Esophagus squamous epithelium (tissue), 4 donors: ENCODE measurements at regions not wholly inside any gene's neighbourhood (a gene's known extent, or its start where the extent isn't known, plus 50 kb on each side); places are given as distances from the start of the nearest gene placed in this dataset.

Experiments
- POLR2A ChIP-seq, 4 donors: fragments of 450-650 bp; IDR thresholded peaks; one replicate each; pipeline ENCODE4 v1.6.1; 2017; ENCODE audit warnings: antibody characterized with exemption in 4 of 4, mild to moderate bottlenecking in 4 of 4, moderate library complexity in 3 of 4
- TF ChIP-seq, protein P1 (sequence below), 6 experiments: fragments of 450-650 bp in 4 of 6; fragments of 200-600 bp in 2 of 6; sonication (generic) in 2 of 6; IDR thresholded peaks; one replicate each; pipeline ENCODE4 v1.5.1; 2016 to 2019; ENCODE audit warnings: antibody characterized with exemption in 6 of 6, mild to moderate bottlenecking in 4 of 6, moderate library complexity in 4 of 6

DNA sequence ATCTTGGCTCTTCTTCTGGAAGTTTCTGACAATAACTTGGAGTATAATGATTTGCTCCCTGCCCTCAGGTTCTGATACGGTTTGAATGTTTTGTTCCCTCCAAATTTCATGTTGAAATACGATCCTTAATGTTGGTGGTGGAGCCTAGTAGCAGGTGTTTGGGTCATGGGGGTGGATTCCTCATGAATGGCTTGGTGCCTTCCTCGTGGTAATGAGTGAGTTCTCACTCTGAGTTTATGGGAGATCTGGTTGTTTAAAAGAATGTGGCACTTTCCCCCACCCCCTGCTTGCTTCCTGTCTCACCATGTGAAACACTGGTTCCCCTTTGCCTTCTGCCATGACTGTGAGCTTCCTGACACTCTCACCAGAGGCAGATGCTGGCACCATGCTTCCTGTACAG lies 103.0 kb upstream of the OSMR start:
- TF ChIP-seq, protein P1, sequence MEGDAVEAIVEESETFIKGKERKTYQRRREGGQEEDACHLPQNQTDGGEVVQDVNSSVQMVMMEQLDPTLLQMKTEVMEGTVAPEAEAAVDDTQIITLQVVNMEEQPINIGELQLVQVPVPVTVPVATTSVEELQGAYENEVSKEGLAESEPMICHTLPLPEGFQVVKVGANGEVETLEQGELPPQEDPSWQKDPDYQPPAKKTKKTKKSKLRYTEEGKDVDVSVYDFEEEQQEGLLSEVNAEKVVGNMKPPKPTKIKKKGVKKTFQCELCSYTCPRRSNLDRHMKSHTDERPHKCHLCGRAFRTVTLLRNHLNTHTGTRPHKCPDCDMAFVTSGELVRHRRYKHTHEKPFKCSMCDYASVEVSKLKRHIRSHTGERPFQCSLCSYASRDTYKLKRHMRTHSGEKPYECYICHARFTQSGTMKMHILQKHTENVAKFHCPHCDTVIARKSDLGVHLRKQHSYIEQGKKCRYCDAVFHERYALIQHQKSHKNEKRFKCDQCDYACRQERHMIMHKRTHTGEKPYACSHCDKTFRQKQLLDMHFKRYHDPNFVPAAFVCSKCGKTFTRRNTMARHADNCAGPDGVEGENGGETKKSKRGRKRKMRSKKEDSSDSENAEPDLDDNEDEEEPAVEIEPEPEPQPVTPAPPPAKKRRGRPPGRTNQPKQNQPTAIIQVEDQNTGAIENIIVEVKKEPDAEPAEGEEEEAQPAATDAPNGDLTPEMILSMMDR (IDR thresholded peaks at IDR 0.05): no peak
- no peak for TF ChIP-seq POLR2A (IDR thresholded peaks at IDR 0.05)
